ENCODE measurements at regions not wholly inside any gene's neighbourhood (a gene's known extent, or its start where the extent isn't known, plus 50 kb on each side); places are given as distances from the start of the nearest gene placed in this dataset.

DNA sequence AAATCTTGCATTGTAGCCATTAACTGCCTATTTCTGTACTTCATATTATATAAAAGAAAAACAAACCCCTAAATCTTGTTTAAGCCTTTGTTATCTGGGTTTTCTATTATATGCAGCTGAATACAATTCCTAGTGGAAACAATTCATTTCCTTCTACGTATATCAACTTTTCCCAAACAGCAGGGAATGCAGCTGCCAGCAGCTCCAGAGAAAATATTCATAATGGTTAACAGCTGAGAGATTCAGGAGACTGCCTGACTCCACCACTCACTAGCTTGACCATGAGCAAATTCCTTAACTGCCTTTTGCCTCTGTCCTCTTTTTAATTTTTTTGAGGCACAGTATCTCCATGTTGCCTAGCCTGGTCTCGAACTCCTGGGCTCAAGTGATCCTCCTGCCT, 146.2 kb downstream of the SPATA18 start:
- Histone ChIP-seq H3K36me3 (no peaks in the 10 kb centered on the region), H3K27ac (replicated peaks) (no peak overlapping the region), H3K4me1 (peaks cover 8% of the 10 kb centered on the region), H3K9me3 (replicated peaks) (no peaks in the 10 kb centered on the region), H3K27me3 (ENCODE audit: low read depth) (peaks cover 32% of the 10 kb centered on the region), H3K4me3 (no peak overlapping the region)
- TF ChIP-seq, protein P1, sequence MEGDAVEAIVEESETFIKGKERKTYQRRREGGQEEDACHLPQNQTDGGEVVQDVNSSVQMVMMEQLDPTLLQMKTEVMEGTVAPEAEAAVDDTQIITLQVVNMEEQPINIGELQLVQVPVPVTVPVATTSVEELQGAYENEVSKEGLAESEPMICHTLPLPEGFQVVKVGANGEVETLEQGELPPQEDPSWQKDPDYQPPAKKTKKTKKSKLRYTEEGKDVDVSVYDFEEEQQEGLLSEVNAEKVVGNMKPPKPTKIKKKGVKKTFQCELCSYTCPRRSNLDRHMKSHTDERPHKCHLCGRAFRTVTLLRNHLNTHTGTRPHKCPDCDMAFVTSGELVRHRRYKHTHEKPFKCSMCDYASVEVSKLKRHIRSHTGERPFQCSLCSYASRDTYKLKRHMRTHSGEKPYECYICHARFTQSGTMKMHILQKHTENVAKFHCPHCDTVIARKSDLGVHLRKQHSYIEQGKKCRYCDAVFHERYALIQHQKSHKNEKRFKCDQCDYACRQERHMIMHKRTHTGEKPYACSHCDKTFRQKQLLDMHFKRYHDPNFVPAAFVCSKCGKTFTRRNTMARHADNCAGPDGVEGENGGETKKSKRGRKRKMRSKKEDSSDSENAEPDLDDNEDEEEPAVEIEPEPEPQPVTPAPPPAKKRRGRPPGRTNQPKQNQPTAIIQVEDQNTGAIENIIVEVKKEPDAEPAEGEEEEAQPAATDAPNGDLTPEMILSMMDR (IDR thresholded peaks at IDR 0.05; ENCODE audit: borderline replicate concordance): no peak
- intact Hi-C loops (cut with micrococcal nuclease): no loop called here
- no peak for DNase-seq

DNA sequence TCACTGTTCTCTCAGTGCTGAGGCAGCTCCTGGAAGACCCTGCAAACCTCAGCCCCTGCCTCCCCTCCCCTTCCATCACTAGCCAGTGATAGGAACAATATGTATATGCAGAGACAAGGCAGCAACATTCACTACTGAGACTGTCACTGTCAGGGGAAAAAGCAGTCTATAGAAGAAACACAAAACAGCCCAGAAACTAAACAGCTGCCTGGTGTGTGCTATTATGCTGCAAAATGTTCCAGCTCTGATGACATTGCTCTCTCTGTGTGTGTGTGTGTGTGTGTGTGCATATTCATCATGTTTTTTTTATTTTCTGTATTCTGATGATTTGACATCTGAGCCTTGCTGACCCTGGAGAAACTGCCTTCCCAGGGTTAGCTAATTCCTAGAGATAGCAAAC, 147.2 kb downstream of the SPATA18 start:
- TF ChIP-seq, protein P1 (IDR thresholded peaks at IDR 0.05; ENCODE audit: borderline replicate concordance): no peak
- no peak for DNase-seq
- no peaks in the 10 kb centered on the region for H3K9me3 ChIP-seq (replicated peaks)
- no peaks in the 10 kb centered on the region for H3K36me3 ChIP-seq
- intact Hi-C loops (cut with micrococcal nuclease): no loop called here
- H3K4me3 ChIP-seq: no peak overlapping the region
- no peak overlapping the region for H3K27ac ChIP-seq (replicated peaks)
- peaks cover 32% of the 10 kb centered on the region for H3K27me3 ChIP-seq (ENCODE audit: low read depth)
- H3K4me1 ChIP-seq: no peaks in the 10 kb centered on the region

DNA sequence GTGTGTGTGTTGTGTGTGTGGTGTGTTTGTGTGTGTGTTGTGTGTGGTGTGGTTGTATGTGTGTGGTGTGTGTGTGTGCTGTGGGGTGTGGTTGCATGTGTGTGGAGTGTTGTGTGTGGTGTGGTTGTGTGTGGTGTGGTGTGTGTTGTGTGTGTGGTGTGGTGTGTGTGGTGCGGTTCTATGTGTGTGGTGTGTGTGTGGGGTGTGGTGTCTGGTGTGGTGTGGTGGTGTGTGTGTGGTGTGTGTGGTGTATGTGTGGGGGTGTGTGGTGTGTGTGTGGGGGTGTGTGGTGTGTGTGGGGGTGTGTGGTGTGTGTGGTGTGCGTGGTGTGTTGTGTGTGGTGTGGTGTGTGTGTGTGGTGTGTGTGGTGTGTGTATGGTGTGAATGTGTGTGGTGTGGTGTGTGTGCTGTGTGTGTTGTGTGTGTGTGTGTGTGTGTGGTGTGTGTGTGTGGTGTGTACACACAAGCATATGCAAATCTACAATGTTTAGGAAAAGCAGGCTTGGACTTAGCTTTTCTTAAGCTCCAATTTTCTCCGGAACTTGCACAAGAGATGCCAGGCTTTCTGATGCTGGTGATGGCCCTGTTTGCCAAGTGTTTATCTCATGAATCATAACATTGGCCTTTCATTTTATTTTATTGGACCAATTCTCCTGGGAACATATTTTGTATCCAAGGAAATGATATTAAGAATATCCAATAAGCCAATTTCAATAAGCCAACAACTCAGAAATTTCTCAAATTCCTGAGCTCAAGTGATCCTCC, 148.7 kb downstream of the SPATA18 start:
- intact Hi-C loops (cut with micrococcal nuclease): no loop called here
- Histone ChIP-seq H3K4me3 (no peak overlapping the region), H3K9me3 (replicated peaks) (no peaks in the 10 kb centered on the region), H3K27me3 (ENCODE audit: low read depth) (peaks cover 32% of the 10 kb centered on the region), H3K4me1 (no peaks in the 10 kb centered on the region), H3K27ac (replicated peaks) (no peak overlapping the region), H3K36me3 (no peaks in the 10 kb centered on the region)
- no peak for DNase-seq
- TF ChIP-seq, protein P1 (IDR thresholded peaks at IDR 0.05; ENCODE audit: borderline replicate concordance): no peak

DNA sequence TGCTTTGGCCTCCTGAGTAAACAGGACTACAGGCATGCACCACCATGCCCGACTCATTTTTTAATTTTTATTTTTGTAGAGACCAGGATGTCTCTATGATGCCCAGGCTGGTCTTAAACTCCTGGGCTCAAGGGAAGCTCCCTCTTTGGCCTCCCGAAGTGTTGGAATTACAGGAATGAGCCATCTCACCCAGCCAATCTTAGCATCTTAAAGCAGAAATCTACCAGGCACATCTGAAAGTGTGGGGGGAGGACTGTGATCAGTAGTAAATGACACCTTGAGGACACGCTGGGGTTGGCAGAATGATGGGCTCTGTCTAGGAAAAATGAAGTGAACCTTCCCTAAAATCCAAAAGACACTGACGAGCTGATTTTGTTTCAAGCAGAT, 149.2 kb downstream of the SPATA18 start:
- intact Hi-C loops (cut with micrococcal nuclease): no loop called here

DNA sequence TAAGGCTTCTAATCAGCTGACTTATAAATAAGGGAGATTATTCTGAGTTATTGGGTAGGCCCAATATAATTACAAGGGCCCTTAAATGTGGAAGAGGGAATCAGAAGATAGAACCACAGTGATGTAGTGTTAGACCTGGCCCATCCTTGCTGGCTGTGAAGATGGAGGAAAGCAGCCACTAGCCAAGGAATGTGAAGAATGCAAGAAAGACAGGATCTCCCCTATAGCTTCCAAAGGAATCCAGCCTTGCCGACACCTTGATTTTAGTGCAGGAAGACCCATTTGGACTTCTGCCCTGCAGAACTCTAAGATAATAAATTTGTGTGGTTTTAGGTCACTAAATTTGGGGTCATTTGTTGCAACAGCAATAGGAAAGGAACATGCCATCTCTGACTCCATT, 150.6 kb downstream of the SPATA18 start:
- TF ChIP-seq, protein P1 (IDR thresholded peaks at IDR 0.05; ENCODE audit: borderline replicate concordance): no peak
- no peak for DNase-seq
- no peaks in the 10 kb centered on the region for H3K9me3 ChIP-seq (replicated peaks)
- H3K27ac ChIP-seq (replicated peaks): no peak overlapping the region
- no peak overlapping the region for H3K4me3 ChIP-seq
- H3K4me1 ChIP-seq: no peaks in the 10 kb centered on the region
- H3K27me3 ChIP-seq (ENCODE audit: low read depth): peaks cover 18% of the 10 kb centered on the region
- no peaks in the 10 kb centered on the region for H3K36me3 ChIP-seq
- intact Hi-C loops (cut with micrococcal nuclease): no loop called here

More for the DNA sequence above, 149.2 kb downstream of the SPATA18 start:
- no peaks in the 10 kb centered on the region for H3K4me1 ChIP-seq
- H3K9me3 ChIP-seq (replicated peaks): no peaks in the 10 kb centered on the region
- TF ChIP-seq, protein P1 (IDR thresholded peaks at IDR 0.05; ENCODE audit: borderline replicate concordance): no peak
- no peak for DNase-seq
- no peak overlapping the region for H3K27ac ChIP-seq (replicated peaks)
- no peak overlapping the region for H3K4me3 ChIP-seq
- H3K27me3 ChIP-seq (ENCODE audit: low read depth): peaks cover 29% of the 10 kb centered on the region
- no peaks in the 10 kb centered on the region for H3K36me3 ChIP-seq

Measured in left ventricle myocardium inferior (tissue), 1 donor.